RPMI8226 (cell line): ENCODE measurements at regions not wholly inside any gene's neighbourhood (a gene's known extent, or its start where the extent isn't known, plus 50 kb on each side); places are given as distances from the start of the nearest gene placed in this dataset.

Source experiments
- DNase-seq: peaks from one replicate; pipeline ENCODE4 v3.0.0-alpha.2; 2015

DNA sequence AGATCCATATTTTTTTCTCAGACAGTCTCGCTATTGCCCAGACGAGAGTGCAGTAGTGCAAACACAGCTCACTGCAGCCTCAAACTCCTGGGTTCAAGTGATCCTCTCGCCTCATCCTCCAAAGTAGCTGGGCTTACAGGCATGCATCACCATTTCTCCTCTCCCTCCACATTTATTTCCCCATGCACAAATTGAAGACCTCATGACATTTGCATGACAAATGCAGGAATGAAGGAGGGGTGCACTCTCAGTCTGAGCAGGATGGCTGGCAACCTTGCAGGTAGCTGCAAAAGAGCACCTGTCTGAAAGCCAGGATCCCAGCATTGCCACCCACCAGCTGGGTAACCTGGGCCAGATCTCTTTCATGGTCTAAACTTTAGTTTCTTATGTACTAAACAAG, 111.2 kb downstream of the SH3TC2 start:
- DNase-seq, result no peak

DNA sequence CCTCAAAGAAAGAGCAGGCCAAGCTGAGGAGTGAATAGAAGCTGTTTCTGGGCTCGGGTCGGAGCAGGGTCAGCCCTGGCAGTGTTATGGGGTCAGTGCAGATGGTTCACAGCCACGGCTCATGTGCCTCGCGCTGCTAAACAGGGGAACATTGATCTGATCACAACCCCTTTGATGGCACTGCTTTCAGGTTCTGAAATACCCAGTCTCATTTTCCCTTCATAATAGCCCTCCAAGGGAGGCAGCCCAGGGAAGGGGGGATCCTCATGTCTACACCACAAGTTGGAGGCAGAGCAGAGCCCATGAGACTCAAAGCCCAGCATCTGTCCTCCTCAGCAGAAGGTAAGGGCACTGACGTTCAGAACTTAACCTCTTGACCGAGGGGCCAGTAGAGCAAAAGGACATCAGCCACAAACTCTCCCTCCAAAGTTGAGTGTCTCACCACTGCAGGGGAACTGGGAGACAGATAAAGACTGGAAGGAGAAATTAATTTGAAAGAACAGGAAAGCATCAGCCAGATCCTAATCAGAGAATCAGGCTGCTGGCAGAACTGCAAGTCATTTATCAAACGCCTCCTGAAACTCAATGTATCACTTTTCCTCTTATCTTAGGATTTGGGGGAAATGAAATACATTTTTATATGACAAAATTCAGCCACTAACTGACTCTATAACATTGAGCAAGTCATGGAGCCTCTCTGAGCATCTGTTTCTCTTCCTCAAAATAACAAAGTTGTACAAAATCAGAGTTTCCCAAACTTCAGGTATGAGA, 110.6 kb downstream of the SH3TC2 start:
- DNase-seq, result no peak

DNA sequence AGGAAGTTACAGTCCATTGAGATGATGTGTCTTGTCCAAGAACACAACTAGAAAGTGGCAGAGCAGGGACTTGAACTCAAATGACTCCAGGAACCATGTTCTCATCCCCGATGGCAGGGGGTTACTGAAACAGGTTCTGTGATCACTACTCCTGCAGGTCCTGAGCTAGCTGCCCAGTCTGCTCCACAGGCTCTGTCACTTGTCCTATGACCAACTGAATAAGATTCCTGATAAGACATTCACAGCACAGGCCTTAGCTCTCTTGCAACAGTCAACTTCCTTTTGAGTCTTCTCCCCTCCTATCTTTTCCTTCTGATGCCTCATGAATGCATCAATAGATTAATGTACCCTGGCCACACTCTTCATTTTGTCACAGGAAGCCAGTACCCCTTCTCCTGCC, 109.2 kb downstream of the SH3TC2 start:
- no peak for DNase-seq
